Endothelial cell of umbilical vein (primary cell): ENCODE measurements at regions not wholly inside any gene's neighbourhood (a gene's known extent, or its start where the extent isn't known, plus 50 kb on each side); places are given as distances from the start of the nearest gene placed in this dataset.

Experiments used
- BruUV-seq: library from RNA; stranded (reverse); fragments of 400-500 nt; replicated peaks from 2 replicates; lab custom pipeline; 2021; lab: Mats Ljungman, UMichigan
- CTCF ChIA-PET: fragments of 300-600, 350-600 bp; sonication (Branson Sonifier 250); formaldehyde crosslinking; loops from one replicate; lab custom pipeline; 2021; ENCODE audit warnings: antibody characterized with exemption, inconsistent platforms; lab: Charles Lee
- POLR2A ChIA-PET: fragments of 300-600, 350-600 bp; sonication (Branson Sonifier 250); formaldehyde crosslinking; loops from one replicate; lab custom pipeline; 2021; ENCODE audit warnings: antibody characterized with exemption, inconsistent platforms; lab: Charles Lee
- DNase-seq: peaks from one replicate; pipeline ENCODE4 v3.0.0-alpha.2; 2011; ENCODE audit warnings: low read depth, low spot score
- FAIRE-seq: peaks from 2 replicates; lab custom pipeline; 2011; peaks lifted over from hg19 to GRCh38; lab: Jason Lieb, UNC
- H2AFZ ChIP-seq: 2 replicates; pipeline ENCODE4 v1.6.0; 2012; ENCODE audit warnings: low read depth, low read length, control low read depth, inconsistent platforms
- H3K27ac ChIP-seq: 2 replicates; pipeline ENCODE4 v1.5.1; 2011; ENCODE audit warnings: low read depth, mild to moderate bottlenecking, control low read depth, low read length, moderate library complexity; ENCODE audit not compliant: insufficient read depth
- H3K27me3 ChIP-seq, 2 experiments: 2 replicates each; pipeline versions ENCODE4 v1.6.0 to v1.6.1; 2011; ENCODE audit warnings: low read length in 2 of 2, mixed read lengths in 1 of 2; ENCODE audit not compliant: control insufficient read depth in 2 of 2, insufficient read depth in 2 of 2
- H3K36me3 ChIP-seq, 2 experiments: 2 replicates in 1 of 2; 3 replicates in 1 of 2; pipeline ENCODE4 v1.5.1; 2011; ENCODE audit warnings: low read length in 2 of 2, mild to moderate bottlenecking in 1 of 2, moderate library complexity in 1 of 2; ENCODE audit not compliant: control insufficient read depth in 2 of 2, insufficient read depth in 2 of 2; ENCODE audit errors: extremely low read depth in 1 of 2
- H3K4me1 ChIP-seq: 3 replicates; pipeline ENCODE4 v1.5.1; 2011; ENCODE audit warnings: mild to moderate bottlenecking, low read length; ENCODE audit not compliant: control insufficient read depth, insufficient read depth; ENCODE audit errors: extremely low read depth
- H3K4me2 ChIP-seq: 2 replicates; pipeline ENCODE4 v1.6.1; 2011; ENCODE audit warnings: low read length, control low read depth, mixed read lengths; ENCODE audit not compliant: insufficient read depth
- H3K4me3 ChIP-seq, 3 experiments: fragments of 200-600 bp in 1 of 3; sonication (generic), shearing (Covaris generic) in 1 of 3; replicated peaks in 1 of 3; 2 replicates each; pipeline ENCODE4 v1.5.1; 2011 to 2016; ENCODE audit warnings: control low read depth in 3 of 3, low read length in 3 of 3, mild to moderate bottlenecking in 2 of 3, inconsistent platforms in 1 of 3, low read depth in 1 of 3, moderate library complexity in 1 of 3; ENCODE audit not compliant: insufficient read depth in 1 of 3
- H3K79me2 ChIP-seq: 2 replicates; pipeline ENCODE4 v1.6.0; 2012; ENCODE audit warnings: low read length, inconsistent platforms; ENCODE audit not compliant: control insufficient read depth, insufficient read depth
- H3K9ac ChIP-seq: replicated peaks from 2 replicates; pipeline ENCODE3; 2011; ENCODE audit warnings: low read length, control low read depth; ENCODE audit not compliant: insufficient read depth; ENCODE audit errors: extremely low read depth
- H3K9me1 ChIP-seq: replicated peaks from 3 replicates; pipeline ENCODE4 v1.6.0; 2011; ENCODE audit warnings: mild to moderate bottlenecking, low read length; ENCODE audit not compliant: control insufficient read depth, insufficient read depth; ENCODE audit errors: extremely low read depth
- H3K9me3 ChIP-seq: replicated peaks from 2 replicates; pipeline ENCODE4 v1.5.1; 2012; ENCODE audit warnings: low read length, inconsistent platforms; ENCODE audit not compliant: control insufficient read depth, insufficient read depth
- H4K20me1 ChIP-seq: replicated peaks from 2 replicates; pipeline ENCODE3; 2011; ENCODE audit warnings: mild to moderate bottlenecking, low read length; ENCODE audit not compliant: control insufficient read depth, insufficient read depth; ENCODE audit errors: extremely low read depth
- EZH2 ChIP-seq: IDR thresholded peaks from 2 replicates; pipeline ENCODE4 v1.6.1; 2012; ENCODE audit warnings: borderline replicate concordance, low read depth, mild to moderate bottlenecking, moderate library complexity, low read length, inconsistent platforms; ENCODE audit not compliant: severe bottlenecking
- FOS ChIP-seq: IDR thresholded peaks from 2 replicates; pipeline ENCODE4 v1.6.1; 2011; ENCODE audit warnings: mild to moderate bottlenecking, low read length, moderate library complexity, borderline replicate concordance; ENCODE audit not compliant: insufficient read depth
- GATA2 ChIP-seq: IDR thresholded peaks from 2 replicates; pipeline ENCODE4 v1.7.0; 2011; ENCODE audit warnings: low read depth, mild to moderate bottlenecking, moderate library complexity, mixed read lengths, low read length; ENCODE audit not compliant: insufficient read length, insufficient read depth
- MYC ChIP-seq: IDR thresholded peaks from one replicate; pipeline ENCODE4 v1.6.1; 2011; ENCODE audit warnings: mild to moderate bottlenecking, low read depth, low read length
- POLR2AphosphoS5 ChIP-seq: IDR thresholded peaks from 2 replicates; pipeline ENCODE4 v1.6.1; 2012; ENCODE audit warnings: low read depth, mild to moderate bottlenecking, control low read depth, low read length, moderate library complexity; ENCODE audit not compliant: insufficient read depth
- dilution Hi-C: fragments of 300-500 bp; cut with MboI; formaldehyde crosslinking; loops from one replicate; pipeline ENCODE4 v1.15.0; 2019; ENCODE audit warnings: low sequenced_read_pairs; ENCODE audit not compliant: extremely low pct_ligation_motif_present
- intact Hi-C: fragments of 100-400 bp; cut with micrococcal nuclease; formaldehyde crosslinking; loops from one replicate; pipeline ENCODE4 v1.10.0; 2022
- TF ChIP-seq, protein P1 (sequence below): IDR thresholded peaks from 2 replicates; pipeline ENCODE4 v1.6.1; 2011; ENCODE audit not compliant: insufficient read depth, insufficient read length
- TF ChIP-seq, protein P2 (sequence below), 2 donors: IDR thresholded peaks; 1 replicate in 1 of 2; 2 replicates in 1 of 2; pipeline ENCODE4 v1.5.1; 2011; ENCODE audit warnings: low read length in 2 of 2, mild to moderate bottlenecking in 2 of 2, moderate library complexity in 2 of 2, control low read depth in 1 of 2, inconsistent platforms in 1 of 2, low read depth in 1 of 2; ENCODE audit not compliant: insufficient read depth in 1 of 2; ENCODE audit errors: extremely low read depth in 1 of 2

DNA sequence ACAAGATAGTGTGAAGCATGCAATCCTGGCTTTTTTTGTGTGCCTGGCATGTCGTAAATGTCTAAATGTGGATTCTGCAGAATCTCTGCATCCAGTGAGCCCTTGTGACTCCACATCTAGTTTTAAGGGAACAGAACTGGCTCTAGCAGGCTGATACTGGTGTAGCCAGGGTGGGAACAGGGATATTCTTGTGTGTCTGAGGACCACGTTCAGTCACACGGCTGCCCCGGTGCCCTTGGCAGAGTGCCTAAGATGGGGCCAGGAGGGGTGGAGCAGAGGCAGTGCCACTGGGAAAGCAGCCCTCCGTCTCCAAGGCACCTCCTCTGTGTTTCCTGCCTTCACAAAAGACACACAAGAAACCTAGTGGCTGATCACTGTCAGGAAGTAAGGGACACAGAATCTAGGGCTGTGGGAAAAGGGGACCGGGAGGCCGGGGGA lies 91.5 kb upstream of the PARD3B start:
- no TSS peak for BruUV-seq
- peak; percentile 90 for DNase-seq
- intact Hi-C loops = loop anchor here (2.0 to 5.0 kb wide), 3 partner anchors 389 to 1227 kb away; no protein-coding TSS in a partner anchor
- Histone ChIP-seq H4K20me1 (no peaks in the 10 kb centered on the region), H3K4me2 (peak overlapping the region; percentile 0), H3K27ac (peak overlapping the region; percentile 92), H2AFZ (peak overlapping the region; percentile 39), H3K4me3 (no peak overlapping the region), H3K9me3 (no peaks in the 10 kb centered on the region), H3K4me1 (peaks cover 24% of the 10 kb centered on the region), H3K9me1 (no peaks in the 10 kb centered on the region), H3K79me2 (no peaks in the 10 kb centered on the region), H3K9ac (peak overlapping the region; percentile 78), H3K36me3 (no peaks in the 10 kb centered on the region), H3K27me3 (no peaks in the 10 kb centered on the region)
- TF ChIP-seq GATA2 (no peak), POLR2AphosphoS5 (no peak), FOS (no peak), EZH2 (no peak), MYC (no peak)
- TF ChIP-seq, protein P1, sequence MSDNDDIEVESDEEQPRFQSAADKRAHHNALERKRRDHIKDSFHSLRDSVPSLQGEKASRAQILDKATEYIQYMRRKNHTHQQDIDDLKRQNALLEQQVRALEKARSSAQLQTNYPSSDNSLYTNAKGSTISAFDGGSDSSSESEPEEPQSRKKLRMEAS = no peak
- ChIA-PET CTCF (interaction anchor here (1.0 to 3.4 kb wide), 2 partner anchors 46 to 238 kb away, joined by 3 to 12 read pairs; no protein-coding TSS in a partner anchor), POLR2A (no interaction called here)
- FAIRE-seq = peak; percentile 74
- dilution Hi-C loops = no loop called here

DNA sequence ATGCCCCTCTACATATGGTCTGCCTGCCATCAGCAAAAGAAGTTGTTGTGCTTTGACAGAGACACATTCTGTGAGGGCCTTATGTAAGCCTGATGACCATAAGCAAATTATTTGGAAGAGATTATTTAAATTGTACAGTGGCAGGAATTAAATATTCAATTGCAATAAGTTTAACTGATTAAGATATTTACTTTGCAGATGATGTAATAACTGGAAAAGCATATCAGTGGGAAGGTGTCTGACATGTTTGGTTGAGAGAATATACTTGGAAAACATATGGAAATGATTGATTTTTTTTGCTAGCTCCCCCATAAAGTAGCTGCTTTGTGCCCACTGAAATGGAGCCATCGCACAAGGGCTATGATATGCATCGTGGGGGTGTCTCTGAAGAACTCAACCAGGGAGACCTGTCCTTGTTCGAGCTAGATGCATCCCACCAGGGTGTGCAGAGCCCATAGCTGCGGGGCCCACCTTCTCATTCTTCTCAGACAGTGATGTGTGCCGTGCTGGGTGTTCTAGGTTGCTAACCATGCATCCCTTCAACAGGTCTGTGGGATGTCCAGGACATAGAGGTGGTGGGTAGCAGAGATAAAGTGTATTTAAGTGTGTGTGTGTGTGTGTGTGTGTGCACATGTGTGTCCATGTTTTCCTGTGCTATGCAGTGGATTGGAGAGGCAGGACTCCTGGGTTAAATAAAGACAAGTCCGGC lies 90.4 kb upstream of the PARD3B start:
- peaks cover 24% of the 10 kb centered on the region for H3K4me1 ChIP-seq
- H3K79me2 ChIP-seq = no peaks in the 10 kb centered on the region
- no peak overlapping the region for H3K4me3 ChIP-seq
- H4K20me1 ChIP-seq = no peaks in the 10 kb centered on the region
- H3K9me1 ChIP-seq = no peaks in the 10 kb centered on the region
- H3K27me3 ChIP-seq = no peaks in the 10 kb centered on the region
- no peak overlapping the region for H3K27ac ChIP-seq
- H3K4me2 ChIP-seq = no peak overlapping the region
- DNase-seq (no peak), FAIRE-seq (no peak)
- intact Hi-C loops (loop anchor here (5.0 kb wide), 1 partner anchor 677 kb away; no protein-coding TSS in a partner anchor), dilution Hi-C loops (no loop called here)
- TF ChIP-seq, protein P2, sequence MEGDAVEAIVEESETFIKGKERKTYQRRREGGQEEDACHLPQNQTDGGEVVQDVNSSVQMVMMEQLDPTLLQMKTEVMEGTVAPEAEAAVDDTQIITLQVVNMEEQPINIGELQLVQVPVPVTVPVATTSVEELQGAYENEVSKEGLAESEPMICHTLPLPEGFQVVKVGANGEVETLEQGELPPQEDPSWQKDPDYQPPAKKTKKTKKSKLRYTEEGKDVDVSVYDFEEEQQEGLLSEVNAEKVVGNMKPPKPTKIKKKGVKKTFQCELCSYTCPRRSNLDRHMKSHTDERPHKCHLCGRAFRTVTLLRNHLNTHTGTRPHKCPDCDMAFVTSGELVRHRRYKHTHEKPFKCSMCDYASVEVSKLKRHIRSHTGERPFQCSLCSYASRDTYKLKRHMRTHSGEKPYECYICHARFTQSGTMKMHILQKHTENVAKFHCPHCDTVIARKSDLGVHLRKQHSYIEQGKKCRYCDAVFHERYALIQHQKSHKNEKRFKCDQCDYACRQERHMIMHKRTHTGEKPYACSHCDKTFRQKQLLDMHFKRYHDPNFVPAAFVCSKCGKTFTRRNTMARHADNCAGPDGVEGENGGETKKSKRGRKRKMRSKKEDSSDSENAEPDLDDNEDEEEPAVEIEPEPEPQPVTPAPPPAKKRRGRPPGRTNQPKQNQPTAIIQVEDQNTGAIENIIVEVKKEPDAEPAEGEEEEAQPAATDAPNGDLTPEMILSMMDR (IDR thresholded peaks at IDR 0.05; ENCODE audit: extremely low read depth in 1 of 2, insufficient read depth in 1 of 2, low read depth in 1 of 2, low read length in 2 of 2) = no peak
- no peak for TF ChIP-seq MYC
- TF ChIP-seq FOS = no peak
- ChIA-PET POLR2A (interaction anchor here (0.6 kb wide), 1 partner anchor 12 kb away, joined by 4 read pairs; no protein-coding TSS in a partner anchor), CTCF (no interaction called here)
- H2AFZ ChIP-seq = no peak overlapping the region
- no peak overlapping the region for H3K9ac ChIP-seq
- no peaks in the 10 kb centered on the region for H3K36me3 ChIP-seq
- BruUV-seq = no TSS peak
- H3K9me3 ChIP-seq = no peaks in the 10 kb centered on the region
